Tibial nerve (tissue), 4 donors: ENCODE measurements at regions not wholly inside any gene's neighbourhood (a gene's known extent, or its start where the extent isn't known, plus 50 kb on each side); places are given as distances from the start of the nearest gene placed in this dataset.

Experiments used
- DNase-seq, 2 donors: peaks; one replicate each; pipeline ENCODE4 v3.0.0-alpha.2; 2019; ENCODE audit warnings: low spot score in 2 of 2
- H3K27ac ChIP-seq, 4 donors: fragments of 200-600 bp; sonication (generic) in 3 of 4; one replicate each; pipeline ENCODE4 v1.5.1; 2017 to 2019; ENCODE audit warnings: mild to moderate bottlenecking in 1 of 4
- H3K27me3 ChIP-seq, 2 donors: fragments of 200-600 bp; sonication (generic) in 1 of 2; one replicate each; pipeline versions ENCODE4 v1.5.1 to v1.6.0; 2017 to 2019
- H3K36me3 ChIP-seq, 3 donors: fragments of 200-600 bp; sonication (generic); one replicate each; pipeline ENCODE4 v1.5.1; 2018 to 2019
- H3K4me1 ChIP-seq, 4 donors: fragments of 200-600 bp; sonication (generic) in 3 of 4; one replicate each; pipeline ENCODE4 v1.5.1; 2017 to 2019
- H3K4me3 ChIP-seq, 4 donors: fragments of 200-600 bp; sonication (generic) in 3 of 4; one replicate each; pipeline ENCODE4 v1.5.1; 2017 to 2019; ENCODE audit warnings: mild to moderate bottlenecking in 1 of 4, moderate library complexity in 1 of 4
- H3K9me3 ChIP-seq, 4 donors: fragments of 200-600 bp; sonication (generic) in 3 of 4; one replicate each; pipeline ENCODE4 v1.5.1; 2017 to 2019
- EP300 ChIP-seq, 2 donors: sonication (generic); formaldehyde crosslinking; IDR thresholded peaks; one replicate each; pipeline ENCODE4 v1.6.1; 2017; ENCODE audit warnings: antibody characterized with exemption in 2 of 2, mild to moderate bottlenecking in 1 of 2
- POLR2A ChIP-seq, 2 donors: fragments of 450-650 bp; IDR thresholded peaks; one replicate each; pipeline ENCODE4 v1.6.1; 2017; ENCODE audit warnings: antibody characterized with exemption in 2 of 2, mild to moderate bottlenecking in 2 of 2, moderate library complexity in 2 of 2
- WGBS, 2 donors: methylation state at CpG; one replicate each; pipeline ENCODE4 v1.1.5; 2018; 5-methylcytosine and 5-hydroxymethylcytosine counted together
- TF ChIP-seq, protein P1 (sequence below), 5 experiments: fragments of 200-600 bp in 3 of 5; fragments of 450-650 bp in 2 of 5; sonication (generic) in 3 of 5; IDR thresholded peaks; one replicate each; pipeline ENCODE4 v1.5.1; 2016 to 2019; ENCODE audit warnings: antibody characterized with exemption in 5 of 5, mild to moderate bottlenecking in 3 of 5, moderate library complexity in 2 of 5

GRCh38 chr6:132244744-132245143, 156.5 kb downstream of the MOXD1 start:
- TF ChIP-seq POLR2A (IDR thresholded peaks at IDR 0.05) (no peak), EP300 (IDR thresholded peaks at IDR 0.05) (no peak)
- TF ChIP-seq, protein P1, sequence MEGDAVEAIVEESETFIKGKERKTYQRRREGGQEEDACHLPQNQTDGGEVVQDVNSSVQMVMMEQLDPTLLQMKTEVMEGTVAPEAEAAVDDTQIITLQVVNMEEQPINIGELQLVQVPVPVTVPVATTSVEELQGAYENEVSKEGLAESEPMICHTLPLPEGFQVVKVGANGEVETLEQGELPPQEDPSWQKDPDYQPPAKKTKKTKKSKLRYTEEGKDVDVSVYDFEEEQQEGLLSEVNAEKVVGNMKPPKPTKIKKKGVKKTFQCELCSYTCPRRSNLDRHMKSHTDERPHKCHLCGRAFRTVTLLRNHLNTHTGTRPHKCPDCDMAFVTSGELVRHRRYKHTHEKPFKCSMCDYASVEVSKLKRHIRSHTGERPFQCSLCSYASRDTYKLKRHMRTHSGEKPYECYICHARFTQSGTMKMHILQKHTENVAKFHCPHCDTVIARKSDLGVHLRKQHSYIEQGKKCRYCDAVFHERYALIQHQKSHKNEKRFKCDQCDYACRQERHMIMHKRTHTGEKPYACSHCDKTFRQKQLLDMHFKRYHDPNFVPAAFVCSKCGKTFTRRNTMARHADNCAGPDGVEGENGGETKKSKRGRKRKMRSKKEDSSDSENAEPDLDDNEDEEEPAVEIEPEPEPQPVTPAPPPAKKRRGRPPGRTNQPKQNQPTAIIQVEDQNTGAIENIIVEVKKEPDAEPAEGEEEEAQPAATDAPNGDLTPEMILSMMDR (IDR thresholded peaks at IDR 0.05), result no peak
- WGBS, 2 donors, result 94 to 95% methylated on average over 3 of the region's 3 CpGs
- H3K27me3 ChIP-seq, result no peaks in the 10 kb centered on the region

GRCh38 chr6:132236744-132237143, 164.5 kb downstream of the MOXD1 start:
- TF ChIP-seq EP300 (IDR thresholded peaks at IDR 0.05), result no peak
- TF ChIP-seq, protein P1 (IDR thresholded peaks at IDR 0.05), result no peak
- TF ChIP-seq POLR2A (IDR thresholded peaks at IDR 0.05), result no peak
- 19 to 26% methylated on average over 3 of the region's 3 CpGs for WGBS, 2 donors

More at GRCh38 chr6:132244744-132245143, 156.5 kb downstream of the MOXD1 start:
- no peaks in the 10 kb centered on the region for H3K36me3 ChIP-seq
- H3K27ac ChIP-seq, result no peak overlapping the region
- no peak for DNase-seq
- no peaks in the 10 kb centered on the region for H3K9me3 ChIP-seq
- no peak overlapping the region for H3K4me3 ChIP-seq
- no peaks in the 10 kb centered on the region for H3K4me1 ChIP-seq

DNA sequence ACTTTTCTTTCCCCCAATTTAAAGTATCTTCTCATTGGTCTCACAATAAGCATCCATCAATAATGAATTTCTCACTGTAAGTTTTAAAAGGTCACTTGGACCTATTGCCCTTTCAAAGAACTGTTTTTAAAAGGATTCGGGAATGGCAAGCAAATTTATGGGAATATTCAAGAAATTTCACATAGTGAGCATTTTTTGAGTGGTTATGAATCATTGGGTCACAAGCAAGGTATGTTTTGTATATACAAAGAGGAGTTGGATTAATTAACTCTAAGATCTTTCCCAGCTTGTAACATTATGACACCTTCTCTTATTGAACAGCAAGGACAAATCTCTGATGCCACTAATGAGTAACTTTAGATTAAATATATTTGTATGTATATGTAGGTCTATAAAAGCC, 165.0 kb downstream of the MOXD1 start:
- TF ChIP-seq, protein P1 (IDR thresholded peaks at IDR 0.05), result no peak
- TF ChIP-seq EP300 (IDR thresholded peaks at IDR 0.05), result no peak
- no peak for TF ChIP-seq POLR2A (IDR thresholded peaks at IDR 0.05)
- no peak for DNase-seq
- H3K36me3 ChIP-seq, result no peaks in the 10 kb centered on the region
- no peaks in the 10 kb centered on the region for H3K9me3 ChIP-seq
- no peak overlapping the region for H3K4me3 ChIP-seq
- peaks cover 0 to 3% (median 0%) of the 10 kb centered on the region in 4 donors for H3K4me1 ChIP-seq
- no peak overlapping the region for H3K27ac ChIP-seq
- 28 to 33% methylated on average over 1 of the region's 1 CpG for WGBS, 2 donors
- H3K27me3 ChIP-seq, result no peaks in the 10 kb centered on the region

More at GRCh38 chr6:132236744-132237143, 164.5 kb downstream of the MOXD1 start:
- H3K36me3 ChIP-seq, result no peaks in the 10 kb centered on the region
- no peak for DNase-seq
- no peaks in the 10 kb centered on the region for H3K9me3 ChIP-seq
- H3K27ac ChIP-seq, result no peak overlapping the region
- no peak overlapping the region for H3K4me3 ChIP-seq
- no peaks in the 10 kb centered on the region for H3K27me3 ChIP-seq
- peaks cover 0 to 3% (median 0%) of the 10 kb centered on the region in 4 donors for H3K4me1 ChIP-seq

DNA sequence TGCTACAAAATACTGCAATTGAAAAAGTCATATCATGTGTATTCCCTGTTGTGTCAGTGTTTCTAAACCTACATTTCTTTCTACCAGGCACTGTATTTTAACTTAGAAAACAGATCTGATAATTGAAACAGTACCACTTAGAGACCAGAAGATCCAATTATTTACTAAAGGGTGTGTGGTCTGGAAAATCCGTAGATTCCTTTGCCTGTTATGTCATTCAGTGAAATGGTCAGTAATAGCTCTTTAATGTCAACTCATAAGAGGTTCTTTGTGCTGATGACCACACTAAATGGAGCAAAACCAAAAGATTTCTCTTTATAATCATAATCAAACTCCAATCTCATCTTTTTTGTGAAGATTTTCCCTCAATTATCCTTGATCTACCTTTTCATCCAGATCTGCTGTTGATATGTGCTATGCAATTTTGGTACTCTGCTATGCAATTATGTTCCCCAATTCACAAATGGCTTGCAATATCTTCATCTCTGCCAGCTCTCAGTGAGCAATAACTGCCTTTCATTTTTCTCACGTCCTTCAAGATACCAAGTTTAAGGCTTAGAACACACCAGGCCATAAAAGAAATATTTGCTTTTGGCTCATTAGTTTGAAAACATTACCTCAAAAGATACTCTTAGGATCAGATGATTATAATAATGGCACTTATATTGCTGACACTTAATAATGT, 165.5 kb downstream of the MOXD1 start:
- no peak overlapping the region for H3K4me3 ChIP-seq
- no peaks in the 10 kb centered on the region for H3K27me3 ChIP-seq
- no peaks in the 10 kb centered on the region for H3K36me3 ChIP-seq
- no peak for DNase-seq
- no peaks in the 10 kb centered on the region for H3K9me3 ChIP-seq
- no peak overlapping the region for H3K27ac ChIP-seq
- 25 to 38% methylated on average over 2 of the region's 2 CpGs for WGBS, 2 donors
- TF ChIP-seq, protein P1 (IDR thresholded peaks at IDR 0.05), result no peak
- no peak for TF ChIP-seq EP300 (IDR thresholded peaks at IDR 0.05)
- no peak for TF ChIP-seq POLR2A (IDR thresholded peaks at IDR 0.05)
- H3K4me1 ChIP-seq, result peaks cover 0 to 3% (median 0%) of the 10 kb centered on the region in 4 donors

DNA sequence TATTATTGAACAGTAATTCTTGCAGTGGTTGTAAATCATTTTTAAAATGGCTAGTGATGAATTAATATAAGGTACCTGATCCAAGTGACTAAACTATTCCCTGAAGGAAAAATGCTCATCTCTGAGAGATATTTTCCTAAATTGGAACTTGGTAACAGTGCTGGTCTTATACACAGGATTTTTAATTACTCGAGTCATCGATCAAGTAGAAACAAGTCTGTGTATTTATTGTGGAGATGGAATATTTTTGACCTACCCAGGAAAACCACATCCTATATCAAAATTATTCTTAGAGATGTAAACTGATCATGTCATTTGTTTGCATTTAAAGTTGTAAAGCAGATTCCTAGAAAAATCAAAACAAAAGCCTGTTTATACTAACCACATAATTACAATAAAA, 166.9 kb downstream of the MOXD1 start:
- Histone ChIP-seq H3K36me3 (no peaks in the 10 kb centered on the region), H3K4me3 (no peak overlapping the region), H3K4me1 (peaks cover 0 to 3% (median 0%) of the 10 kb centered on the region in 4 donors), H3K27ac (no peak overlapping the region), H3K9me3 (no peaks in the 10 kb centered on the region), H3K27me3 (no peaks in the 10 kb centered on the region)
- DNase-seq, result no peak
- 90 to 92% methylated on average over 2 of the region's 2 CpGs for WGBS, 2 donors
- TF ChIP-seq POLR2A (IDR thresholded peaks at IDR 0.05) (no peak), EP300 (IDR thresholded peaks at IDR 0.05) (no peak)
- TF ChIP-seq, protein P1 (IDR thresholded peaks at IDR 0.05), result no peak
